HG02763 (cell line): ENCODE measurements at regions not wholly inside any gene's neighbourhood (a gene's known extent, or its start where the extent isn't known, plus 50 kb on each side); places are given as distances from the start of the nearest gene placed in this dataset.

Source experiments
- ATAC-seq: cut with Tn5 transposase; IDR thresholded peaks from one replicate; pipeline ENCODE4 v1.9.1; 2021; ENCODE audit warnings: mild to moderate bottlenecking, moderate library complexity; ENCODE audit not compliant: unreplicated experiment

GRCh38 chr2:221100467-221101089, 471.5 kb downstream of the EPHA4 start:
- ATAC-seq, result no peak

DNA sequence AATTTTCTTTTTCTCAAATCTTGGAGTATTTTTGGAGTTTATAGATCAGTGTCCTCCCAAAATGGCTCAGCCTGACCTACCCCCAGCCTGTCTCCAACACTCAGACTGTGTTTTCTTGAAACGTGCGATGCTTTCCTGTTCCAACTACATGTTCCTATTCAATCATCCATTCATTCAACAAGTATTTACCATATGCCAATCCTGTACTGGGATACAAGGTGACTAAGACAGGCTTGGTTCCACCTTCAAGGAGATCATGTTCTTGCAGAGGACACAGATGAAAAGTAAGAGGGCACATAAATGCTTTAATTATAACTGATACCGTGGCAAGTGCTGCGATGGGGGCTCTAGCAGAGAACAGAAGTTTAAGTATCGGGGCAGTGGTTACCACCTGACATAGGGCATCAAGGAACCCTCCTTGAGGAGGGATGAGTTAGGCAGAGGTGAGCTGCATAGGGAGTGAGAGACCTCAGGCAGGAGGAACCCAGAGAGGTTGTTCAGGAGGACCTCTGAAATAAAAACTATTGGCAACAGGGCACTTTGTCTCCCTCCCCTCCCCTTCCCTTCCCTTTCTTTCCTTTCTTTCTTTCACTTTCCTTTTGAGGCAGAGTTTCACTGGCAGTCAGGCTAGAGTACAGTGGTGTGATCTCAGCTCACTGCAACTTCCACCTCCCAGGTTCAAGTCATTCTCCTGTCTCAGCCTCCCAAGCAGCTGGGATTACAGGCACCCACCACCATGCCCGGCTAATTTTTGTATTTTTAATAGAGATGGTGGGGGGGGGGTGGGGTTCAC, 469.0 kb downstream of the EPHA4 start:
- ATAC-seq, result peak; percentile 65

DNA sequence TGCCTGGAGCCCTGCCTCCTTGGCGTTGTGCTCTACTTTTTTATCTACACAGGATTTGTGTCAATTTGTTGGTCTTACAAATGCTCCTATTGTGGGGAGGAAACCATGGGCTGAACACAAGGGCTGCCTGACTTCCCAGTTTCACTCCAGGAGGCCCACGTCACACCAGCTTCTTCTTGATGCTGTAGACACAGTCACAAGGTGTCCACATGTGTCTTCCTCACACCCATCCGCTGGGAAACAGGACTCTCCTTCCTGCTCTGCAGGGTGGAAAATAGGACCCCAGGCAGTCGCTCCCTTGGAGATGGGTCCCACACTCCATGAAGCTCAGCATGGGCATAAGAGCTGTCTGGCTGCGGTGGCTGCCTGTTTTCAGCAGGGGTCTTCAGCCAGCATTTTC, 468.2 kb downstream of the EPHA4 start:
- no peak for ATAC-seq

GRCh38 chr2:221104361-221104811, 467.7 kb downstream of the EPHA4 start:
- ATAC-seq, result no peak

- no peak for ATAC-seq
Measured at GRCh38 chr2:221106241-221106640, 465.9 kb downstream of the EPHA4 start.

- no peak for ATAC-seq
Measured at GRCh38 chr2:221107424-221107823, 464.7 kb downstream of the EPHA4 start.

GRCh38 chr2:221109552-221109951, 462.6 kb downstream of the EPHA4 start:
- ATAC-seq, result no peak

GRCh38 chr2:221111739-221112138, 460.4 kb downstream of the EPHA4 start:
- no peak for ATAC-seq

DNA sequence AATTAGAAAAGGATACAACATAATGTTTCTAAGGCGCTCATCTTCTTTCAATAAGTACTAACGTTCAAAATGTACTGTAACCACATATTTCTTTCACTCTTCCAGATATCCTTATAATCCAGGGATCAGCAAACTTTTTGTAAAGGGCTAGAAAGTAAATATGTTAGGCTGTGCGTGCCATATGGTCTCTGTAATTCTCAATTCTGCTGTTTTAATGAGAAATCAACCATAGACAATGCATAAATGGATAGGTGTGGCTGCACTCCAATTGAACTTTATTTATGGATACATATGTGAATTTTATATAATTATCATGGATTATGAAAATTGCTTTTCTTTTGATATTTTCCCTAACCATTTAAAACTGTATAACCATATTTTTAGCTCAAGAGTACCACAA, 459.4 kb downstream of the EPHA4 start:
- ATAC-seq, result no peak

- no peak for ATAC-seq
Measured at GRCh38 chr2:221115944-221116343, 456.2 kb downstream of the EPHA4 start.

GRCh38 chr2:221120643-221121042, 451.5 kb downstream of the EPHA4 start:
- ATAC-seq, result no peak

DNA sequence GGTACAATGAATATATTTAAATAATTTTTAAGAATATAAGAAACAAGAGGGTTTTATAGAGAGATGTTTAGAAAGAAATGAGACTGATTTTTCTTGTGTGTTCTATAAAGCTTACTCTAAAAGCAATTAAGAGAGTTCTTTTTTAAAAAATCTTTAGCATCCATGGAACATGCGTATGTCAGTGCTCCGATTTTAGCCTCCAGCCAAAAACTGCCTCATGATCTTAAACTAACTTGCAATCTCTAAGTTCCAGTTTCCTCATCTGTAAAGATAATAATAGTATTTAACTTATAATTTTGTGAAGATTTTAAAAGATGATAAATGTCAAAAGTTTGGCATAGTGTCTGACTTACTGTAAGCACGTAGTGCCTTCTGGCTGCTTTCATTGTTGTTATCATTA, 448.7 kb downstream of the EPHA4 start:
- no peak for ATAC-seq

- no peak for ATAC-seq
Measured at GRCh38 chr2:221124532-221125240, 447.4 kb downstream of the EPHA4 start.

DNA sequence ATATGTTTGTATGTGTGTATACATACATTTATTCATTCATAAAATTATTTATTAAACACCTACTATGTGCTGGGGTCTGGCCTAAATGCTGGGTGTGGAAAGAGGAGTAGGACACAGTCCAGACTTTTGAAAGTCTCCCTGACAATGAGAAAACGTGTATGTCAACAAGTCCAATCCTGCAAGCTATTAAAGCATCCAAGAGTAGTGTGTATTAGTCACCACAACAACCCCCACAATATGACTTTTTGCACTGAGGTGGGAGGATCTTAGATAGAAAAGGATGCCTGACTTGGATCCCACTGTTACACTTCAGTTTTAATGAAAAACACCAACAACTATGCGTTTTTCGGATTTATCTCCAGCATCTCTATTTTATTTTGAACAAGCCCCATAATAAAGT, 446.4 kb downstream of the EPHA4 start:
- ATAC-seq, result no peak

GRCh38 chr2:221129657-221130056, 442.4 kb downstream of the EPHA4 start:
- no peak for ATAC-seq

DNA sequence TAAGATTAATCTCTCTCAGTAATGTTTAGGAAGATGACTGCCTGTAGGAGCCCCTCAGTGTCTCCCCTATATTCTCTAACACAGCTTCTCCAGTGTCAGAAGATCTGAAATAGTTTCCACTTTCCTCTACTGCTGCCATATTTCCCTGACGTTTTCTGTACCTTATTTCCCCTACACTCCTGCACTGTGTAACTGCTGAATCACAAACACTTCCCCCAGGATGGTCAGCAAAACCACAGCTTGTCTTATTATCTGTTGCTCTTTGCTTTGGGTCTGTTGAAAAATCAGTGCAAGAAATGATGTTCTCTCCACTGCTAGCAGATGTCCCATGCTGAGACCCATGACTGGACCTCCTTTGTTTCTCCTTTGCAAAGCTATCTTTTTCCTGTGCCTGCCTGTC, 441.7 kb downstream of the EPHA4 start:
- no peak for ATAC-seq

GRCh38 chr2:221133941-221134340, 438.2 kb downstream of the EPHA4 start:
- ATAC-seq, result no peak

- no peak for ATAC-seq
Measured at GRCh38 chr2:221134718-221135117, 437.4 kb downstream of the EPHA4 start.

DNA sequence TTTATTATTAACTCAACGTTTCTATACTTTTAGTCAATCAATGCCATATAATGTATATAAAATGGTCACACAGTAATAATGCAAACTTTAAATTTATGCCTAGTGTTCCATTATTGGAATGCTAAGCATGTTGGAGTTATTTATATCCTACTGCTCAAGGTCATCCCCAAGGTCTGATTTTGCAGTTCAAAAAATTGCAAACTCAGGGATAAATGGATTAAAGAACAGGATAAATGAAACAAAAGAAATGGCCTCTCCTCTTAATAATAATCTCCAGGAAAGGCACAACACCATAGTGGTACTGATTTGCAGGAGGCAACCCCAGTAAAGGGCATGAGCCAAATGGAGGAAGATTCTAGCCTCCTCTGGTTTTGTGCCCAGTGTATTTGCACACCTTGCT, 436.4 kb downstream of the EPHA4 start:
- no peak for ATAC-seq

GRCh38 chr2:221137385-221137784, 434.7 kb downstream of the EPHA4 start:
- no peak for ATAC-seq

- ATAC-seq, result no peak
Measured at GRCh38 chr2:221142341-221142740, 429.8 kb downstream of the EPHA4 start.

GRCh38 chr2:221143231-221143630, 428.9 kb downstream of the EPHA4 start:
- no peak for ATAC-seq
